ENCODE measurements at regions not wholly inside any gene's neighbourhood (a gene's known extent, or its start where the extent isn't known, plus 50 kb on each side); places are given as distances from the start of the nearest gene placed in this dataset.
"Not testable (repeated sequence)": the region's sequence is repeated elsewhere in the genome, so short reads cannot be mapped to it uniquely, and the experiment has no call there.

DNA sequence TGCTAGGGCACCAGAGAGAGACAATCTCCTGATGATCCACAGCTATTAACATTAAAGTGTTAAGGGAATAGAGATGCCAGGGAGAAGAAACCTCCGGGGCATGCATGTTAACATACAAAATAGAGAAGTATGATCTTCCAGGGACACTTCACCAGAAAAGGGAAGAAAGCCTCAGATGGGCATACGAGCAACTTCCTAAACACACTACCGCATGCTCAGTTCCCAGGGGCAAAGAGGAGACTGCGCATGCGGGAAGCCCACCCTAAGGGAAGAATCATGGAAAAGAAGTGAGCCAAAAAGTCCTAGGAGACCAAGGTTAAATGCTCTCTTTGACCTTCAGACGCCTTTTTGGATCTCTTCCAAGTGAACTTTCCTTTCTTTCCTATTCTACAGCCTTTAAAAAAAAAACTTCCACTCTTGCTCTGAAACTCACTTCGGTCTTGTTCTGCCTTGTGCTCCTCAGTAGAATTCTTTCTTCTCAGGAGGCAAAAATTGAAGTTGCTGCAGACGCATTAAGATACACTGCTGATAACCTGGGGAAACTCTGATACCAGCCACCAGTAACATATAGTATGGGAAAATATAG lies 1211.3 kb downstream of the REEP3 start:
- no peak for DNase-seq (ENCODE audit: low spot score)

DNA sequence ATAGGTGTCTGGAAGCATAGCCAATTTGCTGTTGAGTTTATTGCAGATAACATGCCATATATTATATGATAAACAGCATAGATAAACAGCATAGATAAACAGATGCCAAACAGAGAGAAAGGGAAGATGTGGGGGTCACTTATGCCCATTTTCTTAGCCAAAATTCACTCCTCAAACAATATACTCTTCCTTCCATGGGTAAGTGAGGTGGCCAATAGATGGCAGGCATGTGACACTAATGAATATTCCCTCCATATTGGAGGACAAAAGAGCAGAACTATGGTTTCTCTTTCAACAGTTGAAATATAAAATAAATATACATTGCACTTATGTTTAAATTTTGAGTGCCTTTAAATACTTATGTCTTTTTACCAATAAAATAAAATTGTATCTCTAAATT lies 1212.8 kb downstream of the REEP3 start:
- DNase-seq (ENCODE audit: low spot score): peak; percentile 19

DNA sequence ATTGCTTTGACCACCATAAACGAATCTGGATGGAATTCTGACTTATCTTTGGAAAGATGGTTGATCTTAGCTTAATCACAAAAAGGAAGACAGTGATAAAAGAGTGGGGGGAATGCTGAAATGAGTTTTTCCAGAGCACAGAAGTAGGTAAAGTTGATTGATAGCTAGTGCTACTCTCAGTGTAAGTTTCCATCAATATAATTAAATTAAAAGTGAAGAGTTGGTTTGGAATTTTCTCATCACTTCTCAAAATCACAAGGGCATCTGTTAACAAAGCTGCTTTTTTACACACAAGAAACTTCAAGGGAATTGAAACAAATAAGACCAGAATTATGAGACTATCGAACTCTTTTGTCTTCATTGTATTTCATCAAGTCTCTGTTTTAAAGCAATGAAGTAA lies 1217.3 kb downstream of the REEP3 start:
- no peak for DNase-seq (ENCODE audit: low spot score)

DNA sequence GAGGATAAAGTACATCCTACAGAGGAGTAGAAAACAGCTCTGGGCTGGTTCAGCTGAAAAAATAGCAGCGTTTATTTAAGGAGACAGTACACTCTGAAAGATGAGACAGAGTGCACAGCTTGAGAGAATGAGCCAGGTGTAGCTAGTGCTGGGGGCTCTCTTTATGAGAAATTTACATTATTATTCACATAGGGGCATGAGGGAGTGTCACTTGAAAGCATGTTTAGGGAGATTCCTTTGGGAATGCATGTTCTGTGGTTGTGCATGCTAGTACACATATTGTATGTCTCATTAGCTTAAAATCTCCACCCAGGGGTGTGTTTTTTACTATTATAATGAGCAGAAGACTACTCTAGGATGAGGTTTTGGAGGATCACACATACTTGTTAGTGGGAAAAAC lies 1224.4 kb downstream of the REEP3 start:
- no peak for DNase-seq (ENCODE audit: low spot score)

DNA sequence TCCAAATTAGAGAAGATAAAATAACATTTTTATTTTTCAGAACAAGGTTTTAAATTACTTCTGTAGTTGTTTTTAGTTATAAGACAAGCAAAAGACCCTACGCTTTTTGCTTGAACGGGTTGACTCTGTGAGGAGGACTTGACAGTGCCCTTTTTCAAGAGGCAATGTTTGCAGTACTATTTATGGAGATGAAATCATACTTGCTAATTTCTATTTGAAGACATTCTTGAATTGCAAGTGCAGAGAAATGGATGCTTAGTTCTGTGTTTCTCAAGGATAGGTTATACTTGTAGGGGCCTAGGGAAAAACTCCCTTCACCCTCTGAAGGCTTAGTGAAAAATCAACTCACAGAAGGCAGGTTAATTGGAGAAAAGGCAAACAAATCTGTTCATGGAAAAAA lies 1229.5 kb downstream of the REEP3 start:
- DNase-seq (ENCODE audit: low spot score): no peak

DNA sequence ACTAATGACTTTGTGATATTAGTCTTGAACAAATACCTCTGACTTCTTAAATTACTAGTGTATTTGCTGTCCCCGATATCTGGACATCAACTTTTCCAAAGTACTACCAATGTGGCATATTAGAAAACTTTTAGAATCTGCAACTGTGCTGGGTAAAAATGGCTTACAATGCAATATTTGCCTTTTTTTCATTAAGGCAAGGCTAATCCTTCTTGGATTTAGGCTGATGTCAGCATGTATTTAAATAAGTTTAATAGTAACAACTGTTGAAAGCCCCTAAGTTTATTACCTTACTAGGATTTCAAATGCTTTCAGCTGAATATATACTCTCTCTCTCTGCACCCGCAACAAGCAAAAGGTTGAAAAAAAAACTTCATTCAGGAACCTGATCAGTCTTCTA lies 1232.3 kb downstream of the REEP3 start:
- no peak for DNase-seq (ENCODE audit: low spot score)

DNA sequence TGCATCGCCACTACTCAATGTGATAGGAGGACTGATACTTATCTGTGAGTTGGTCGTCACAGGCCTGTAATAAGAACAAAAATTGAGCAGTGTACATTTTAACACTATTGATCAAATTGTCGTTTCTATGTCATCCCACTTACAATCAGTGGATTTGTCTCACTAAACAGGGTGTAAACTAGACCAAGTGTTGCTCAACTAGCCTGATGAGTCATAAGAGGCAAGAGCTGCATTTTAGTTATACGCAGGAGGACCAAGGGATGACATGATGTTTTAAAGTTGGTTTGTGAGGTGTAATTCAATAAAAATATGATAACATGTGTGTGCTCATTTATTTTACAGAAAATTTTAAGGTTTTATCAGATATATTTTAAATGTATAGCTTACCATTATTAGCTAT lies 1239.2 kb downstream of the REEP3 start:
- no peak for DNase-seq (ENCODE audit: low spot score)

DNA sequence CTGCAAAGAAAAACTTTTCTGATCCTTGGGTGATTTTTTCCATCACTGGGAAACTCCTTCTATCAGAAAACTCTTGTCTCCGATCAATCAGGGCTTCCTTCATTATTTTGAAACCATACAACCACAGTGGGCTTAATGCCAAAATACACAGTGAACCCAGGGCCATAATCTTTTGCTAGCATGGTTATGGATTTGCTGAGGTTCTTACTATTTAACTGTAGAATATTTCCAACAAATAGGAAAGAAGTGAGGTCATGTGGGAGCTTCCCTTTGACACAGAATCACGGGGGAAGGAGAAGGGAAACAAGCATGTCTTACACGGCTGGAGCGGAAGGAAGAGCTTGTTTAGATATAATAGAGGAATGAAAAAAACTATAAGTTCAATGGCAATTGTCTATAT lies 1241.7 kb downstream of the REEP3 start:
- DNase-seq (ENCODE audit: low spot score): no peak

DNA sequence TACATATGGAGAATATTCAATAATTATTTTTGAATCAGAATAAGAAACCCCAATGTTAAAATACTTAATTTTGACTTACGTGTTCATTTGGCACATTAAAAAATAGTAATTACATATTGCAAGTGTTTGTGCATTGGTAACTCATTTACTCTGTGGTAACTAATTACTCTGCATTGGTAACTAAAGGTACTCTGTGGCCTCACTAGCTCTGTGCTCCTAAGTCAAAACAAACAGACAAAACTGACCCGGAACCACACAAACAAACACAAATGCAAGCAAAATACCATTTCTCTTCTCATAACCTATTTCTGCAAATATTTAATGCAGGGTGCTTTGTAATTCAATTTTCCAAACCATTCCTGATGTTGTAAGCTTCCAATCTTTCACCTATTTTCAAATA lies 1244.3 kb downstream of the REEP3 start:
- no peak for DNase-seq (ENCODE audit: low spot score)

DNA sequence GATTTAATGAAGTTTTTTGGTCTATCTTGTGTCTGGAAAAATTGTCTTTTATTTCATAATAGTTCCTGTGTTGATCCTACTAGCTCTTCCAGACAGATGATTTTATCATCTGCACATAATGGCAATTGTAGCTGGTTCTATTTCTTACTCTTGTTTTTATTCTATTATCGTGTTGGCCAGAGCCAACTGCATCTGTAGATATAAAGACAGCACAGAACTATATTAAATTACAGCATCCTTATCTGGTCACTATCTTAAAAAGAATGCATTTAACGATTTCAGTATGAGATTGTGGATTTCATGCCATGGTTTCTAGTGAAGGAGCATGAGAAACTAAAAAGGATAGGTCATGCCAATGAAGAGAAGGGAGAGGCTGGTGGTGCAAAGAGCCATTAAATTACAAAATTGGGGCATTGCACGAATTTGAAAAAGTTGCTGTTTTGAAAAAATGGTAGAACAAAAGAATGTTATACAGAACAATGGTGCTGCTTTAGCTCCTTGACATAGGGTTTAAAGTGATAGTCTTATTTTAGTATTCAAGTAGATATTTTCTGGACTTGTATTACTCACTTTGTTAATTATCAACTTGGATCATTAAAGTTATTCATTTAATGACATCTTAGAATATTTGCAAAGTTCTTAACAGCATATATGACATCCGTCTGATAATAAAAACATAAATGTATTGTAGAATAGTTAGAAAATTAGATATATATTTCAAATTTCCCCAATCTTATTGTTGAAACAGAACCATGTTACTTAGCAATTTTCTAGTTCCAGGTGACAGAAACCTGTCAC lies 1250.3 kb downstream of the REEP3 start:
- DNase-seq (ENCODE audit: low spot score): no peak

DNA sequence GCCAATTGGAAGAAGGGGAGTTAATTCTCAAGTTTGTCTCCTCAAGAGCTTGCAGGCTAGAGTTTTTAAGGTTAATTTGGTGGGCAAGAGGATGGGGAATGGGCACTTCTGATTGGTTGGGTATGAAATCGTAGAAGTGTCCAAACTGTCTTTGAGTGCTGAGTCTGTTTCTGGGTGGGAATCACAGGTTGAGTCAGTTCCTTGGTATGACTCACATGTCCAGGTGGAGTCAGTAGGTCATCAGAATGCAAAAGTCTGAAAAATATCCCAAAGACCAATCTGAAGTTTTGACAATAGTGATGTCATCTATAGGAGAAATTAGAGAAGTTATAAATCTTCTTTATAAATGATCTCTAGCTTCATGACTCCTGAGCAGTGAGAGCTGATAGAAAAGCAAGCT lies 1252.2 kb downstream of the REEP3 start:
- no peak for DNase-seq (ENCODE audit: low spot score)

DNA sequence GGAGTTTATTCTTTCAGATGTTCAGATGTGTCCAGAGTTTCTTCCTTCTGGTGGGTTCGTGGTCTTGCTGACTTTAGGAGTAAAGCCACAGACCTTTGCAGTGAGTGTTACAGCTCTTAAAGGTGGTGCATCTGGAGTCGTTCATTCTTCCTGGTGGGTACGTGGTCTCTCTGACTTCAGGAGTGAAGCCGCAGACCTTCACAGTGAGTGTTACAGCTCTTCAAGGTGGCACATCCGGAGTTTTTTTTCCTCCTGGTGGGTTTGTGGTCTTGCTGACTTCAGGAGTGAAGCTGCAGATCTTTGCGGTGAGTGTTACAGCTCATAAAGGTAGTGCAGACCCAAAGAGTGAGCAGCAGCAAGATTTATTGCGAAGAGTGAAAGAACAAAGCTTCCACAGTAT lies 1263.2 kb downstream of the REEP3 start:
- DNase-seq (ENCODE audit: low spot score): not testable (repeated sequence)

DNA sequence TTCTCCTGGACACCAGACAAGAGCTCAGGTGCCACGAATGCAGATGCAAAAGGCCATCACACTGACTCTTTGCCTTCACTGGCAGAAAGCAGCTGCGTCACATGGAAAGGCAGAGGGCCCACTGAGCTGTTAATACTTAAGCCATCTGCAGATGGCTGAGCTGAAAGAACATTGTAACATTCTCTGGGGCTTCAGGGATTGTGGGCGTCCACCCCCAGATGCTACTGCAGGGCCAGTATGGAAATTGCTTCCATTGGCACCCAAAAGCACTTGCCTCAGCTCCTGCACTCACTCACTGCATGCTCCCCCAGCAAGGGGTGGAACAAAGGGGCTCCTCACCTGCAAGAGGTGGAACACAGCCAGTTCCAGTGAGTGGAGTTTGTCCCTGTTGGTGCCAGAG lies 1264.6 kb downstream of the REEP3 start:
- DNase-seq (ENCODE audit: low spot score): no peak

DNA sequence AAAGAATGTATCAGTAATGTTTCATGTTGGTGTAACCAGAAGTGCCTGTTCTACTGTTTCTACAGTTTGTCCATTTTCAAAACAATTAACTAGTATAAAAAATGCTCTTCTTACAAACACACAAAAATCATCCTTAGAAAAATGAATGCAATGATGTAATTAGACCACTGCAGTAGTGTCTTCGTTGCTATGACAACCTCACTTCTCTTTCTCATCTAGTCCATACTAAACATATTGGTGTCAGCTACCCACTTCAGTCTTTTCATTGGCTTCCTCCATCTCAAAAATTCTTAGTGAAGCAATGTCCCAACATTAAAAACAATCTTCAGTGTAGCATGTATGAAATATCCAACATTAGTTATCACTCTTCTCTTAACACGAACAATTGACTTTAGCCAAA lies 1265.8 kb downstream of the REEP3 start:
- DNase-seq (ENCODE audit: low spot score): no peak

DNA sequence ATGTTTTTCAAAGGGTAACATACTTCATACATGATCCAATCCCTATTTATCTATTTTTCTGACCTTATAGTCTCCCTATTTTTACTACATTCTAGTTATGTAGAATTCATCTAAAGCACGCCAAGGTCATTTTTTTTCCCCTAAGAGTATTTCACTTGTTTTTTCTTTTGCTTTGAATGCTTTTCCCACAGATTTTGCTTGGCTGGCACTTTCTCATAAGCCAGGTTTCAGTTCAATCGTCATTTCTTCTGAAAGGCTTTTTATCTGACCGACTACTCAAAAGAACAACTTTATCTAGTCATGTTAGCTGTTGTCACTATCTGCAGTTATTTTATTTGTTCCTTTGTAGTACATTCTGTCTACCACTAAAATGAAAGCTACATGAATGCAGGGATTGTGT lies 1274.6 kb downstream of the REEP3 start:
- no peak for DNase-seq (ENCODE audit: low spot score)

DNA sequence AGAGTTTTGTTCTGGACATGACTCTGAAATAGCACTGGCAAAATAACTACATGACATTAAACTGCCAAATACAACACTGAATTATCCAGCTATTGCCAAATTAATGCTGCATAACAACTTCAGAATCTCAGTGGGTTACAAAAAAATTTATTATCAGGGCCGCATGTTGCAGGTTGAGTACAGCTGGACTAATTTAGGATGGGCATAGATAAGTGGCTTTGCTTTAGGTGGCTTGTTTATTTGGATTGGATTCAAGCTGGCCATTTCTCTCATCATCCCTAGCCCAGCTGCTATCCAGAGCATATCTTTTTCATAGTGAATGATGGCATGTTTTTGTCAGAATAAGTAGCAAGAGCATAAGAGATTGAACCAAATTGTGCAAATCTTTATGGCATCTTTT lies 1277.1 kb downstream of the REEP3 start:
- DNase-seq (ENCODE audit: low spot score): no peak

DNA sequence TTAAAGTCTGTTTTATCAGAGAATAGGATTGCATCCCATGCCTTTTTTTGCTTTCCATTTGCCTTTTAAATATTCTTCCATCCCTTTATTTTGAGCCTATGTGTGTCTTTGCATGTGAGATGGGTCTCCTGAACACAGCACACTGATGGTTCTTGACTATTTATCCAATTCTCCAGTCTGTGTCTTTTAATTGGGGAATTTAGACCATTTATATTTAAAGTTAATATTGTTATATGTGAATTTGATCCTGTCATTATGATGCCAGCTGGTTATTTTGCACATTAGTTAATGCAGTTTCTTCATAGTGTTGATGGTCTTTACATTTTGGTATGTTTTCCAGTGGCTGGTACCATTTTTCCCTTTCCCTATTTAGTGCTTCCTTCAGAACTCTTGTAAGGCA lies 1287.0 kb downstream of the REEP3 start:
- not testable (repeated sequence) for DNase-seq (ENCODE audit: low spot score)

DNA sequence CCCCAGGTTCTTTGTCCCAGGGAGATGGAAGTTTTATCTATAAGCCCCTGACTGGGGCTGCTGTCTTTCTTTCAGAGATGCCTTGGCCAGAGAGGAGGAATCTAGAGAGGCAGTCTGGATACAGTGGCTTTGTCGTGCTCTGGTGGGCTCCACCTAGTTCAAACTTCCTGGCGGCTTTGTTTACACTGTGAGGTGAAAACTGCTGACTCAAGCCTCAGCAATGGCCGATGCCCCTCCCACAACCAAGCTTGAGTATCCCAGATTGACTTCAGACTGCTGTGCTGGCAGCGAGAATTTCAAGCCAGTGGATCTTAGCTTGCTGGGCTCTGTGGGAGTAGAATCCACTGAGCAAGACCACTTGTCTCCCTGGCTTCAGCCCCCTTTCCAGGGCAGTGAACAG lies 1288.8 kb downstream of the REEP3 start:
- not testable (repeated sequence) for DNase-seq (ENCODE audit: low spot score)

DNA sequence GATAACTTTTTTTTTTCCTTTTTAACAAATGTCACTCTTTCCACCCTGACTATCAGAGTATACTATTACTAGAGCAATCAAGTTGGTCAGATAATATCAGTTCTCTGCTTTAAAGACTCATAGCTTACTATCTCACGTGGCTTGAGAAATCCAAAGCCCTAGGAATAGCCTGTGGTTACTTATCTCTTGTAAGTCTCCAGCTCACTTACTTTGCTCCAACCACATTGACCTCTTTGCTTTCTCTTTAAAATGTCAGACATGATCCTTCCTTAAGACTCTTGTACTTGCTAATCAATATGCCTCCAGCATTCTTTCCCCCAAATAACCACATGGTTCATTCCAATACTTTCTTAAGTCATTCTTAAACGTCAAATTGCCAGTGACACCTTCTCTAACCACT lies 1292.2 kb downstream of the REEP3 start:
- no peak for DNase-seq (ENCODE audit: low spot score)

DNA sequence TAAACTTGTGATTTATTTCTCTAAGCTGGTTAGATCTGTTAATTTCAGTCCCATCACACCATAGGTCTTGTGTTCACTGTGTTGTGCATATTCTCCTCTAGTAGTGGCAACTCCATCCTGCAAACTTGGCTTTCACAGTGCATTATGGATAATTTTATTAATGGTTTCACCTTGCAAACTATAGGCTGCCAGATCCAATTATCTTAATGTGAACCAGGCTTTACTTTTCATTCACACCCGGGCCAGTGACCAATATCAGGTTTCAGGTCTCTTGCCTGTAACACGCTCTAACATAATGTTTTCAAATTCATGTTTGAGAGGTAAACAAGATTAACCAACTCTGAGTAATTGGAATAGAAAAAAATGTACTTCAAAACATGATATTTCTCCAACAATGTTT lies 1293.0 kb downstream of the REEP3 start:
- DNase-seq (ENCODE audit: low spot score): no peak

DNA sequence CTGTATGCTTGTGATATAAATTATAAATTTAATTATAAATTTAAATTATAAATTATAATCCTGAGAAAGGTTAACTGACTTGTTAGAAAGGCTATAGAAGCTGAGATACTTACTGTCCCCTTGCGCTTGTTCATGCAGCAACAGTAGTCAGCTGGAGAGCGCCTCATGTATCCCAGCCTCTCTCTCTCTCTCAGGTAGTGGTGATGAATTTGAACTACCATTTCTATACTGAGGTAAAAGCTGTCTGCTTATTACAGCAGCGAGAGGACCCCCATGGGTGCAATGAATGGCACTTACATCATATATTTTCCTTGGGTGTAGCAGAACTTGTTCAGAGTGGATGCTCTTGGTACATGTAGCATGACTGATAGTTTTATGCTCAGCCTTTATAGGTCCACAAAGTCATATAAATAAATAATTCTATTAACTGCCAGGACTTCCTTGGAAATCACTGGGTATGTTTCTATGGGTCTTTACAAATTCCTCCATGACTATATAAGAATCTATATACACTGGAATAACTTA lies 1308.7 kb downstream of the REEP3 start:
- DNase-seq (ENCODE audit: low spot score): no peak

DNA sequence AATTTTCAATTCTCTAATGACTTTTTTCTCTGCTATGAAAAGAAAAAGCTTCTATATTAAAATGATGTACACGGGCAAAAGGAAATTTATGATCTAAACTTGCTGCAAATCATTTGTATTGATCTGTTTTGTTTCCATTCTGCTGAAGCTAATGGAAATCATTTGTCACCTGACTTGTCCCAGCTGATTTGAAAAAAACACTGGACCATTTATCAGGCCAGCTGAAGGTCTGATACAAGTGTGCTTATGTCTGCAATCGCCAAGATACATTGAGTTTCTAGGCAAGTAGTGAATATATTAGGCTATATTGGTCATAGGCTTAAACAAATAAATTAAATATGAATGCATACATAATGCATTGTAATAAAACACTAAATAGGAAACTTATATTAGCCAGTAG lies 1309.7 kb downstream of the REEP3 start:
- DNase-seq (ENCODE audit: low spot score): no peak

DNA sequence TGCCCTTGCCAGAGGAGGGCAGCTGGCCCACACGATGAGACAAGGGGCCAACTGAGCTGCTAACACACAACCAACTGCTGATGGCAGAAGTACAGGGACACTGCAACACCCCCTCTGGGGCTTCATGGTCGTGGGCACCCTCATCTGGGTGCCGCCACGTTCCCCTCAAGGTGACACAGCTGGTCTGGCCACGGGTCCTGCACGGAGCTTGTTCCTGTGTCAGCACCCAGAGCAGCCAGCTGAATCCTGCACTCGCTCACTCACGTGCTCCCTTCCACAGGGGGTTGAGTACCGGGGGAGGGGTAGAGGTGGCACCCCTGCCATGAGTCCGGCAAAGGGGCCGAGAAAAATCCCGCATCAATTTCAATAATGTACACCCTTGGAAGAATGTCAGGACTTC lies 1319.1 kb downstream of the REEP3 start:
- no peak for DNase-seq (ENCODE audit: low spot score)

DNA sequence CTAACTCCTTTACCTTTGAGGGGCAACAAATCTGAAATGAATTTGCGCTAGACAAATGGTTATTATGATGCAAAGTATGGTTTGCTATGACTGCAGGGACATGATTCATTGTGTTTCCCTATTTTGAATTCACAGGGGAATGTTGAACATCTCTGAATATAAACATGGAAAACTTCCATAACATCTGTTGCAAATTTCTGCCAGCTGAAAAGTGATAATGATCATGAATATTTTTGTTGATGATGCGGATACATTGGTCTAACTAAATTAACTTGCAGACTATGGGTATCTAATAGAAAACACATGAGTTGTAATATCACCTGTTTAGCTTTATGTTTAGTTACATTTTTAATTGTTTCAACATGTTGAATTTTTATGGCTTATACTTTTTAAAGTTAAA lies 1325.5 kb downstream of the REEP3 start:
- no peak for DNase-seq (ENCODE audit: low spot score)
